HepG2 (cell line): ENCODE measurements at regions not wholly inside any gene's neighbourhood (a gene's known extent, or its start where the extent isn't known, plus 50 kb on each side); places are given as distances from the start of the nearest gene placed in this dataset.

Experiments used
- ATAC-seq: fragments of 200-7000 bp; cut with Tn5 transposase; 3 replicates; pipeline ENCODE4 v1.9.1; 2020; ENCODE audit warnings: mild to moderate bottlenecking, moderate library complexity
- BruUV-seq: library from RNA; stranded (reverse); fragments of 400-500 nt; replicated peaks from 2 replicates; lab custom pipeline; 2021; lab: Mats Ljungman, UMichigan
- CTCF ChIA-PET: fragments of 300-600 bp; formaldehyde crosslinking; extraction: SDS; loops from one replicate; lab custom pipeline; 2021; ENCODE audit warnings: low total read pairs, inconsistent platforms, low intra/inter-chr PET ratio; lab: Yijun Ruan, JAX
- POLR2A ChIA-PET: fragments of 350-600 bp; sonication (Branson Sonifier 250); formaldehyde crosslinking; loops from one replicate; lab custom pipeline; 2020; ENCODE audit warnings: antibody characterized with exemption, inconsistent platforms; lab: Yijun Ruan, JAX
- DNase-seq: peaks from one replicate; pipeline ENCODE4 v3.0.0-alpha.2; 2015; ENCODE audit warnings: low spot score
- FAIRE-seq: peaks from 3 replicates; lab custom pipeline; 2011; peaks lifted over from hg19 to GRCh38; lab: Jason Lieb, UNC
- H2AFZ ChIP-seq: one replicate; pipeline ENCODE4 v1.6.1; 2011; ENCODE audit warnings: low read length, inconsistent platforms
- H3K27ac ChIP-seq: fragments of 300-600 bp; 3 replicates; pipeline ENCODE4 v1.8.0; 2011; ENCODE audit warnings: mixed run types, mild to moderate bottlenecking, mixed read lengths, low read length, inconsistent platforms; ENCODE audit not compliant: insufficient read depth; ENCODE audit errors: extremely low read length
- H3K27me3 ChIP-seq, 2 experiments: fragments of 200-600 bp in 1 of 2; 2 replicates in 1 of 2; 3 replicates in 1 of 2; pipeline versions ENCODE4 v1.6.0 to v1.8.0; 2011; ENCODE audit warnings: low read length in 2 of 2, mild to moderate bottlenecking in 2 of 2, moderate library complexity in 2 of 2, inconsistent platforms in 1 of 2; ENCODE audit not compliant: insufficient read depth in 2 of 2, control insufficient read depth in 1 of 2
- H3K36me3 ChIP-seq, 2 experiments: fragments of 200-600 bp in 1 of 2; replicated peaks in 1 of 2; 2 replicates in 1 of 2; 3 replicates in 1 of 2; pipeline versions ENCODE4 v1.5.1 to v1.8.0; 2011; ENCODE audit warnings: low read length in 2 of 2, inconsistent platforms in 1 of 2; ENCODE audit not compliant: insufficient read depth in 2 of 2, control insufficient read depth in 1 of 2
- H3K4me1 ChIP-seq: 2 replicates; pipeline ENCODE4 v1.5.1; 2012; ENCODE audit warnings: low read length, inconsistent platforms; ENCODE audit not compliant: insufficient read depth
- H3K4me2 ChIP-seq: 2 replicates; pipeline ENCODE4 v1.6.0; 2011; ENCODE audit warnings: low read depth, low read length, inconsistent platforms
- H3K4me3 ChIP-seq, 3 experiments: fragments of 200-600 bp in 1 of 3; sonication (generic), shearing (Covaris generic) in 1 of 3; replicated peaks in 1 of 3; 2 replicates each; pipeline ENCODE4 v1.5.1; 2011 to 2016; ENCODE audit warnings: low read length in 3 of 3, inconsistent platforms in 2 of 3, low read depth in 2 of 3, mild to moderate bottlenecking in 2 of 3, control low read depth in 1 of 3, mixed read lengths in 1 of 3; ENCODE audit not compliant: insufficient read depth in 1 of 3
- H3K79me2 ChIP-seq: one replicate; pipeline ENCODE4 v1.6.1; 2011; ENCODE audit warnings: low read length, inconsistent platforms; ENCODE audit not compliant: insufficient read depth
- H3K9ac ChIP-seq: 2 replicates; pipeline ENCODE4 v1.6.0; 2011; ENCODE audit warnings: mild to moderate bottlenecking, low read depth, low read length, inconsistent platforms; ENCODE audit not compliant: insufficient read depth
- H3K9me3 ChIP-seq: 2 replicates; pipeline ENCODE4 v1.5.1; 2012; ENCODE audit warnings: mild to moderate bottlenecking, low read length
- H4K20me1 ChIP-seq: 2 replicates; pipeline ENCODE4 v1.6.0; 2011; ENCODE audit warnings: inconsistent platforms, mild to moderate bottlenecking, low read length, moderate library complexity; ENCODE audit not compliant: insufficient read depth
- EHMT2 ChIP-seq: fragments of 200-600 bp; sonication (generic); IDR thresholded peaks from 2 replicates; pipeline ENCODE4 v1.7.0; 2017; ENCODE audit warnings: antibody characterized with exemption, low read depth, low read length, borderline replicate concordance
- JARID2 ChIP-seq: sonication (generic); formaldehyde crosslinking; IDR thresholded peaks from 2 replicates; pipeline ENCODE4 v1.8.1; 2023; ENCODE audit warnings: missing genetic modification reagents, inconsistent platforms; ENCODE audit not compliant: insufficient replicate concordance
- MAFG ChIP-seq: sonication (generic); formaldehyde crosslinking; IDR thresholded peaks from 2 replicates; pipeline ENCODE4 v1.5.1; 2020; ENCODE audit warnings: mild to moderate bottlenecking, missing genetic modification reagents
- RNF219 ChIP-seq: sonication (generic); formaldehyde crosslinking; IDR thresholded peaks from 2 replicates; pipeline ENCODE4 v1.5.0; 2020; ENCODE audit warnings: mild to moderate bottlenecking, missing genetic modification reagents
- ZNF484 ChIP-seq: sonication (generic); formaldehyde crosslinking; IDR thresholded peaks from 2 replicates; pipeline ENCODE4 v1.5.1; 2020; ENCODE audit warnings: mild to moderate bottlenecking, low read depth, missing genetic modification reagents, borderline replicate concordance
- ZNF605 ChIP-seq: sonication (generic); formaldehyde crosslinking; IDR thresholded peaks from 2 replicates; pipeline ENCODE4 v1.8.0; 2022; ENCODE audit warnings: mild to moderate bottlenecking, missing genetic modification reagents
- WGBS: methylation state at CpG from one replicate; pipeline ENCODE4 v1.1.6; 2017; ENCODE audit warnings: low lambda C conversion rate; 5-methylcytosine and 5-hydroxymethylcytosine counted together
- in situ Hi-C: cut with HindIII; loops from 2 replicates; pipeline ENCODE4 v1.10.0; 2017; ENCODE audit warnings: low pct_unique_long_range_greater_than_20kb; ENCODE audit not compliant: extremely low pct_ligation_motif_present
- intact Hi-C: fragments of 100-400 bp; cut with micrococcal nuclease; formaldehyde crosslinking; loops from one replicate; pipeline ENCODE4 v1.10.0; 2022; ENCODE audit not compliant: unreplicated experiment

- Histone ChIP-seq H2AFZ (no peak overlapping the region), H3K4me3 (no peak overlapping the region), H3K27ac (no peak overlapping the region), H3K9ac (no peak overlapping the region), H4K20me1 (no peaks in the 10 kb centered on the region), H3K4me1 (no peaks in the 10 kb centered on the region), H3K27me3 (no peaks in the 10 kb centered on the region), H3K79me2 (no peaks in the 10 kb centered on the region), H3K36me3 (no peaks in the 10 kb centered on the region), H3K4me2 (no peak overlapping the region), H3K9me3 (no peaks in the 10 kb centered on the region)
- intact Hi-C loops: no loop called here
- POLR2A ChIA-PET: no interaction called here
- no peak for TF ChIP-seq RNF219
- TF ChIP-seq JARID2 (CRISPR knock-in tag): no peak
- 0% methylated on average over 3 of the region's 3 CpGs for WGBS
- no TSS peak for BruUV-seq
- in situ Hi-C loops: no loop called here
- FAIRE-seq (no peak), ATAC-seq (no peak), DNase-seq (no peak)
- CTCF ChIA-PET: no interaction called here
These were observed 425.4 kb downstream of the JRKL start for GRCh38 chr11:96815236-96815635.

DNA sequence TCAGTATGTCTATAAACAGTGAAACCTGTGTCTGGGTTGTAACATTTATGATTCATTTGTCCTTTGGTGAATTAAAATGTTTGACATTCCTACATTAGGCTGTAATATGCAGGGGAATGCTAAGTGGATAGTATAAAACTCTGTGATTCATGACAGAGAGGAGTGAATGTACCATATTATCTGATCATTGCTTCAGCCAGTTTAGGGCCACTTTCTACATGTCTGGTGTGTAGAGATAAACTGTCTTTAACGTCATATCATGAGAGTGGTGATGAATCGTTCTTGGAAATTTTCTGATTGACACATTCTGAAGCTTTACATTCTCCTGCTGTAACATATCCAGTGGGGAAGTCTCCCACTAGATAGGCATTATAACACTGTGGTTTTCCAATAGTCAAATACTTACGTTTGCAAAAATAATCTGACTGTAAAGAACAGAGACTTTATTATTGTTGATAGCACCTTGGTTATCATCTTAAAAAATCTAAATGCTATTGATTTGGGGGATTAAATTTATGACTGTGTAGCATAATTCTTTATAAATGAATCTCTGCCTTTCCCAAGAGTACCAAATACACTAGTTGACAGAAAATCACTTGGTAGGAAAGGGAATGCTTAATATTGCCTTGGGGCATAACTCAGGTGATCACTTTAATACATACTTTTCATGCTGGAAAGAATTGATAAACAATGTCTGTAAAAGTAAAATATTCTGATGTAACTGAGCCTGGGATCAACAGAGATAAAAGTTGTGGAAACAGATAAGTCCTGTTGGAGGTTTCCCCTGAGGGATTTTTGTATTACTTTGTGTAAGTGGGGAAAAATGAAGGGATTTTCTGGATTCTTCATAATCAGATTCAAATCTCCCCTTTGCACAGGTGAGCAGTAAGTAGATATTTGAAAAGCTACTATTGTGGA is 427.9 kb downstream of the JRKL start:
- no peak for ATAC-seq
- intact Hi-C loops: no loop called here
- Histone ChIP-seq H3K27ac (no peak overlapping the region), H4K20me1 (no peaks in the 10 kb centered on the region), H3K27me3 (no peaks in the 10 kb centered on the region), H3K4me2 (no peak overlapping the region), H2AFZ (no peak overlapping the region), H3K9me3 (no peaks in the 10 kb centered on the region), H3K36me3 (no peaks in the 10 kb centered on the region), H3K4me3 (no peak overlapping the region), H3K4me1 (no peaks in the 10 kb centered on the region), H3K79me2 (no peaks in the 10 kb centered on the region), H3K9ac (no peak overlapping the region)
- 0% methylated on average over 3 of the region's 3 CpGs for WGBS
- no peak for FAIRE-seq
- POLR2A ChIA-PET: no interaction called here
- no TSS peak for BruUV-seq
- in situ Hi-C loops: no loop called here
- TF ChIP-seq MAFG (CRISPR knock-in tag) (no peak), ZNF484 (no peak), ZNF605 (CRISPR knock-in tag) (no peak), EHMT2 (no peak)
- no peak for DNase-seq
- CTCF ChIA-PET: no interaction called here
